Ammon's horn (tissue), 1 donor: ENCODE measurements at regions not wholly inside any gene's neighbourhood (a gene's known extent, or its start where the extent isn't known, plus 50 kb on each side); places are given as distances from the start of the nearest gene placed in this dataset.

Experiments used
- DNase-seq: peaks from one replicate; pipeline ENCODE4 v3.0.0-alpha.2; 2016; ENCODE audit warnings: low spot score

DNA sequence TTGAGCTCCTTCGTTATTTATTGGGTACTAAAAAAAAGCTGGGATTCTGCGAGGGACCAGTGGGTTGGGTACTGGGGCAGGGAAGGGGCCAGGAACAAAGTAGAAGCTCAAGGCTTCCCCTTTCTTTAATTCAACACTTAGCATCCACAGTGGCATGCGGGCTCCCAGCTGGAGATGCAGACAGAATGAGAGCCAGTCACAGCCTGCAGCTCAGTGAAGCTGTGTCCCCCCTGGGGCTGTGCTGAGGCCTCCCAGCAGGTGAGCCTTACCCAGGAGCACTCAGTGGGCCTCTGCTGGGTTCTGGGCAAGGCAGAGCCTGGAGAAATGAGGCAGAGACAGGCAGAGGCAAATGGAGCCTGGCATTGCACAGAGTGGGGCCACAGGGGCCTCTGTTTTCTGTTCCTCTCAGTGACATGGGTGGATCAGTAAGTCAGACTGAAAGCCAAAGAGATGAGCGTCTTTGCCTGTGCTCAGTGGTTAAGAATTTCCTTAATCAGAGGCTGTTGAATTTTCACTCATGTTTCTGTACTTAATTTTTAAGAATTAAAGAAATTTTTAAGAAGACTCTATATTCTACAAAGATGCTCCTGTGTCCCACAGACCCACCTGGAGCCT is 181.4 kb upstream of the RBPJ start:
- no peak for DNase-seq

DNA sequence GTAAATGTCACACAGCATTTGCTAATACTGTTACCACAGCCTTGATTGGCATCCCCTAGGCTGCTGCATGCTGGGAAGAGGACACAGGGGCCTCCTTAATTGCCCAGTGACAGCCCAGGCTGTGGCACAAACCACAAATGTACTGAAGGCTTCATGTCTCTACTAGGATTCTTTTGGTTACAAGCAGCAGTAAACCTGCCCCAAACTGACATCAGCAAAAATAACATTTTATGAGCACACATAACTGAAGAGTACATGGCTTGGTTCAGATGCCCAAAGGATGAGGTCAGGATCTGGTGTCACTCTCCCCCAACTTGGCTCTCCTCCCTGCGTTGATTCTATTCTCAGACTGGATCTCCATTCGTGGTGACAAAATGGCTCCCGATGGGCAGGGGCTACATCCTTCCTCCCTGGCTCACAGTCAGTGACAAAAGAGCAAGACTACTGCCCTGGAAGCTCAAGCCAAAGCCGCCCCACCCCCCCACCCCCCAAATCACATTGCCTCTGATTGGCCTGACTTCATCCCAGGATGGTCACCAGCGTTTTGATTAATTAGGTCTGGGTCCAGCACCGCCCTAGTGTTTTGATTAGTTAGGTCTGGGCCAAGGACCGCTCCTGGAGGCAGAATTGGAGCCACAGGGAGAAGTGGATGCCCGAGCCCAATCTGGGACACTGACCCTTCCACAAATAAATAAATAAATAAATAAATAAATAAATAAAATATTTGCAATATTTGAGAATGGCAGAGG is 180.5 kb upstream of the RBPJ start:
- no peak for DNase-seq

DNA sequence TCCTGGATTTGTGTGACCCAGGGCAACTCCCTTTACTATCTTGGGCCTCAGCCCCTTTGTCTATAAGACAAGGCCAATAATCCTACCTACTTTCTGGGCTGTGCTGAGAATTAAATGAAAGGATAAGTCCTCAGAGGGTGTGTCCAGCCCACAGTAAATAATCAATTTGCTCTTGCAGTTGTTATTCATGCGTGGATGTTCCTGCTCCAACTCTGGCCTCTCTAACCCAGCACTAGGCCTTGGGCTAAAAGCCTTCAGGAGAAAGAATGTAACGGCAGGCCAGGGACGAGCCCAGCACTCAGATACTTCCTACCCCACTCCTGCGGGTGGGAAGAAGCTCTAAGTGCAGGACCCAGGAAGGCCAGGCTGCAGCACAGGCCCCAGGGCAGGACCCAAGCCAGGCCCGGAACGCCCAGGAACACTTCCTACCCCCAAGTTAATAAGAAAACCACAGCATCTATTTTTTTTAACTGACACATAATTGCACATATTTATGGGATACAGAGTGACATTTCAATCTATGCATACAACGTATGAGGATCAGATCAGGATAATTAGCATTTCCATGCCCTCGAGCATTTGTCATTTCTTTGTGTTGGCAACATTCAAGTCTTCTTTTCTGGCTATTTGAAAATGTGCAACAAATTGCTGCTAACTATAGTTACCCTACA is 179.6 kb upstream of the RBPJ start:
- no peak for DNase-seq

- DNase-seq: peak; percentile 65
Measured at GRCh38 chr4:26141911-26142638, 178.7 kb upstream of the RBPJ start.

DNA sequence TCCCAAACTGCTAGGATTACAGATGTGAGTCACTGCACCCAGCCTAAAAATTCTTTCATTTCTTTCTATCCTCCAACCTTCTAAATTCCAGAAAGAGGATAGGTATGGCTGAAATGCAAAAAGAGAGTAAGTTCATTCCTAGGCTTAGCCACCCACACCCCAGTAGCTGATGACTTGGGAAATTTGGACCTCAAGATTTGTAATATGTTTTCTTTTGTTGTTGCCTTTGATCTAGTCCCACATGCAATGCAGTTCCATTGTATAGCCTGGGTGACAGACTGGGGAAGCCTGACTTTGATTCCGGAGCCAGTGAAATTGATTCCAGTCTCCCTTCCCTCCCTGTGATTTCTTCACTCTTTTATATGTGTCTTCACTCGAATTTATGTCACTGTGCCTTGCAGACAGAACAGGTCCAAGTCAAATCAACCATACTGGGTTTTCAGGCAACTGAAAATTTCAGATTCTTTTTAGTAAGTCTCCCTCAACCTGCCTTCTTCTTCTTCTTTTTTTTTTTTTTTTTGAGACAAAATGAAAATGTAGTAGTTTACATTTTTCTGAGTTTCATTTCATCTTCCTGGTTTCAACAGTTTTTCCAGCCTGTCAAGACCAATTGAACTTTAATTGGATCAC is 176.2 kb upstream of the RBPJ start:
- DNase-seq: no peak

DNA sequence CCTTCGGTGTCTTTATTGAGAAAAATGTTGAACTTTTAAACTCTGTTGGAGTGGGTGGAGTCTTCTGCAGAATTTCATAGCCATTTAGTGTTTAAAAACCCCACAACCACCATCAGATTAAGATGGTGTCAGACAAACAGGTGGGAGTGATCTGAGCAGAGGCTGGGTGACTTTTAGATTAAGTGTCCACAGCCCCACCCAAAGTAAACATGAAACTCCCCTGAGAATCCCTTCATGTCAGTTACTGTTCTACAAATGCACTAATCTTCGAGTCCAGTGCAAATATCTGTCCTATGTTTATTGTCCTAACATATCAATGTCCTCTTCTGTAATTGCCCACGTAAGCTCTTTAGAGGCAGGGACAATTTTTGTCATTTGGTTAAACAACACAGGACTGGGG is 175.6 kb upstream of the RBPJ start:
- DNase-seq: no peak

GRCh38 chr4:26148927-26149326 is 171.9 kb upstream of the RBPJ start:
- DNase-seq: no peak

DNA sequence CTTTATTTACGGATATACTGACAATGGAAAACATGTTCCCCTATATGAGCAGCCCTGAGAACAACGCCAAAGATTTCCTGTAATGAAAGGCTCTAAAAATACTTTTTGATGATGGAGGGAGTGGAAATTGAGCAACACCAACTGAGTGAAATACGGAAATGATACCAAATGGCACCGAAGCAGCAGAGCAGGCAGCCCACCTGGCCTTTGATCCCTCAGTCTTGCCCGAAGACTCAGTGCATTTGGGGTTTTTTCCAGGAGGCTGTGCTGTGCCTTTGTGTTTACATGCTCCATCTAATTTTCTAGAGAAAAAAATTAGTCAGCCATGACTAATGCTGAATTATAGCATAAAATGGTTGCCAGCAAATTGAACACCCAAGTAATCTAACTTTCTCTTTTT is 169.9 kb upstream of the RBPJ start:
- peak; percentile 28 for DNase-seq

DNA sequence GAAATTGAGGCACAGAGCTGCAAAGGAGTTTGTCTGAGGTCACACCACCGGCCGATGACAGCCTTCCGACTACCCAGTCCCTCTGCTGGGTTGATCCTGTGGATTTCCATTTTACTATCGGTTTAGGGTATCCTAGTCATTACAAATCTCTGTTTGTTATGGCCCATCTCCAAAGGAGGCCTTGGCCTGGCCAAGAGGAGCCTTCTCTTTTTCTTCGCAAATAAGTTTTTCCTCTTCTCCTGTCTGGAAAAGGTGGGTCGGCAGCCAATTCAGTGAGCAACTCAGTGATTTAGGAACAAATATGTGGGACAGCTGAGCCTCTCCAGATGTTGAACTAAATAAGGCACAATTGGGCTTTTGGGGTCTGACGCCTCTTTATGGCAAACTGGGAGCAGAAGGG is 169.2 kb upstream of the RBPJ start:
- DNase-seq: no peak

DNA sequence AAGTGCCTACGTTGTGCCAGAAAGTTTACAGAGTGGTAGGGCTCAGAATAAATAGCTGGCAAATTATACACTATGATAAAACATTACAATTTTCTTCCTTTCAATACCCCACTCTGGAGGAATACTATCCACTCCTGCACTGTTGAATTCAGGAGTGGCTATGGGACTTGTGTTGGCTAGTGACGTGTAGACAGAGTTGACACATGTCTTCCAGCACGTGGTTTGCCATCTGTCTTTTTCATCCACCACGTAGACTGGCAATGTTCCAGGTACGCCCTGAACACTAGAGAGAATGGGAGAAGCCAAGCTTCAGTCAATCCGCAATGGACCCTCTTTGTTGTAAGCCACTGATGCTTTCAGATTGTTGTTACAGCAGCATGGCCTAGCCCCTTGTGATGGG is 168.8 kb upstream of the RBPJ start:
- DNase-seq: no peak

DNA sequence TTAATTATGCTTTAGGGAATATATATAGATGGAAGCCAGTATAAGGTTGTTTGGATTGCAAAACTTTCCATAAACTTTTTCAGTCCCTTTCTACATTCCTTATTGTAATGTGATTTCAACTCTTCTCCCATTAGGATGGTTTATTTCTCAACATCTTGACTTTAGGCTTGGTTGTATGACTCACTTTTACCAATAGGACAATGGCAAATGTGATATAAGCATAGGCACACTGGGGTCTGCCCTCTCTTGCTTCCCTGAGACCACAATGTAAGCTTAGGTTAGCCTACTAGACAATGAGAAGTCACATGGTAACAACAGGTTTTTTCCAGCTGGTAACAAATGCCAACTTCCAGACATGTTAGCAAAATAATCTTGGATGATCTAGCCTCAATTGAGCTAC is 163.3 kb upstream of the RBPJ start:
- DNase-seq: no peak

DNA sequence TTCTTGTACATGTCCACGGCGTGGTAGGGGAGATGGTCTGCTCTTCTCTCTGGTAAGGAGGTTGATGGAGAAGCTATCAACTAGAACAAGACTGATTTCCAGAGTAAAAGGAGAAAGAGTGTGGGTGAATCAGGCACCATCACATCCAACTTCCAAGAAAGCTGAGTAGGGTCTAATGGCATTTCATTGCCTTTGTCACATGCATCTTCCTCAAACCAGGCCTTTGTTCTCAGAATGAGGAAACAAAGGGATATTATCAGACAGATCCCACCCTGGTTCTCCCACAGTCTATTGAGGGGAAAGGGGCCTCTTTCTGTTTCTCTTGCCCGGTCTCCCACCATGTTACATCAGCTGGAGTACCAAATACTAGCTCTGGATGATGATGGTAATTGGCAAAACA is 160.2 kb upstream of the RBPJ start:
- DNase-seq: no peak

DNA sequence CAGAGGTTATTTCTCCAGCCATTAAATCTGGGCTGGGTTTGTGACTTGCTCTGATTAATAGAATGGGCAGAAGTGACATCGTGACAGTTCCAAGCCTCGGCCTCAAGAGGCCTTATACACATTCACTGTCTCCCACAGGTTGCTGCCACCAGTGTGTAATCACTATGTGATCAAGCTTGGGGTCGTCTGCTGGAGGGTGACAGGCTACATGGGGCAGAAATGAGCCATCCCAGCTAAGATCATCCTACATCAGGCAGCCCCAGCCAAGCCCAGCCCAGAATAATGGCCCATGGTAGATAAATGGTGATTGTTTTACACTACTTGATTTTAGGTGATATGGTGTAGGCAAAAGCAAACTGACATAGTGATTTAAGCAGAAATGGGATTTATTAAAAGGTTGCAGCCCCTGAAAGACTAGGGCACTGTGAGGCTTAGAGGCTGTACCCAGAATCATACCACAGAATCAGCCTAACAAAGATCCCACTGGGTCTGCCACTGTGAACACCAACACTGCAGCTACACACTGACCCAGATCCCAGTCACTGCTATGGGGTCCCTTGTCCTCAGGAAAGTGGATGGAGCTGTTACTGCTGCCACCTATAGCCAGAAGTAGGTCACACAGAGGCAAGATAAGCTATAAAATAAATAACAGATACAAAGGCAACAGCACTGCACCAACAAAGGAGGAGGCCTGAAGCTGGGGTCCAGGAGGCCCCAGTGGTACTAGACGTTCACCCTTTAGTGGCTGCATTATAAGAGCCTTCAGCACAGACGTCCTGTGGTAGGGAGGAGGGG is 159.6 kb upstream of the RBPJ start:
- DNase-seq: peak; percentile 22

- no peak for DNase-seq
Measured at GRCh38 chr4:26162101-26162500, 158.7 kb upstream of the RBPJ start.

DNA sequence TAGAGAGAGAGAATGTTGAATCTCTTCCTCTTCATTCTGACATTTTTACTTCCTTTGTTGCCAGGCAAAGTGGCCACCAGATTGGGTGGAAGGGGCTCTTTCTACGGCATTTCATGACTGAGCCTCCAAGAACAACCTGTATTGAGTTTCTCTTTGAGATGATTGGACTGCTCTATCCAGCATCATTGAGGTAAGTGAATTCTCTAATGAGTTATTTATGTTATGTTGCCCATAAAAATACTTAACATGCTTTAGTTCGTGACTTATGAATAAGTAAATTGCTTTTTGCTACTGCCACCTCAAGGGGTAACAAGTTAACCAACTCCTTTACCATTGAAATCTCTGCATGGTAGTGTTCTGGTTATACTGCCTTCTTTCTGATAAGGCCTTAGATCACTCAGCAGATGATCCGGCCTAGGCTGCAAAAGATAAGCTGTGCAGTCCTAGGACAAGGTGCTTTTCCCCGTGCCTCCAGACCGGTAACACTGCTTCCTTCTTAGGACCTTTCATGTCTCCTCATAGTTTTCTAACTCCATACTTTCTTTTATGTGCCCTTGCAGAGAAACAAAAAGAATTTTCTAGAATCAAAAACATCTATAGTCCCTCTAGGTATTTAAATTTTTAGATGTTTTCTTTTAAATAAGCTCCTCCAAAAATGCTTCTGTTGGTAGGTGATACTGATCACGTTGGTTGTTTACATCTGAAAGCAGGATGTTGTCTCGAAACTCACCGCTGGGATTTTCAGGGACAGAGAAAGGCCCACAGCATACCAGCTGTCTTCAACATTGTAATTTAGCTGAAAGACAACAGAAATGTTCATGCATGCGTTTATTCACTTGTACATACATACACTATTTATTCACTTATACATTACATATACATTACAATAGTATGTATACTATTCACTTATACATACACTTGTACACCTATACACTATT is 157.1 kb upstream of the RBPJ start:
- no peak for DNase-seq

GRCh38 chr4:26171501-26171900 is 149.3 kb upstream of the RBPJ start:
- DNase-seq: no peak

DNA sequence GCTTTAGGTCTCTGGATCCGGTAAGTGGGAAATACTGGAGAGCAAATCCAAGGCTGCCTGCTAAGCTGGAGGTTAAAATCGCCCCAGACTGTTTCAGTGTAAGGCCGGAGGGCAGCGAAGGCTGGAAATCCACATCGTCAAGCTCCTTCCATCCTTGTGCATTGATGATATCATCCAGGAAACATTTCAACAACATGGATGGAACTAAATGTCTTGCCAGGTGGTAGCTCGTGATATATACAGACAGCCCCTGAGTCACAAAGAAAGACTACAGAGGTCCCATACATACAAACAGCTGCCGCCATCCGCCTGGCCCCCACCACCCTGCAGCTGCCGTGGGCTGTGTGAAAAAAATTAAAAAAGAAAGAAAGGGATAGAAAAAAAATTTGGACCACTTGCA is 148.9 kb upstream of the RBPJ start:
- peak; percentile 25 for DNase-seq

DNA sequence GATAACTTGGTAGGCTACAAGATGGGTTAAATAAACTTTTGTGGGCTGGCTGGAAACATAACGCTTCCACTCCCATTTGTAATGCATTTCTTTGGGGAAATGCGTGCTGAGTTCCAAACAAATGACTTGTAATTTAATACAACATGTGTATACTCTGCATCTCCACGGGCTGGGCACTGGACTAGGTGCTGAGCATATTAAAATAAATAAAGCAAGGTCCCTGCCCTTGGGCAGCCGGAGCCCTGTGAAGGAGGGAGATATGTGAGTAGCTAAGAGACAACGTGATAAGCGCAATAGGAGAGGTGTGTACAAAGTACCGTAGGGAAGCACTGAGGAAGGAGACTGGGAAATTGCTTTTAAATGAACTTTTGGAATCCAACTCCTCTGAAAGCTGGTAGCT is 147.2 kb upstream of the RBPJ start:
- no peak for DNase-seq

DNA sequence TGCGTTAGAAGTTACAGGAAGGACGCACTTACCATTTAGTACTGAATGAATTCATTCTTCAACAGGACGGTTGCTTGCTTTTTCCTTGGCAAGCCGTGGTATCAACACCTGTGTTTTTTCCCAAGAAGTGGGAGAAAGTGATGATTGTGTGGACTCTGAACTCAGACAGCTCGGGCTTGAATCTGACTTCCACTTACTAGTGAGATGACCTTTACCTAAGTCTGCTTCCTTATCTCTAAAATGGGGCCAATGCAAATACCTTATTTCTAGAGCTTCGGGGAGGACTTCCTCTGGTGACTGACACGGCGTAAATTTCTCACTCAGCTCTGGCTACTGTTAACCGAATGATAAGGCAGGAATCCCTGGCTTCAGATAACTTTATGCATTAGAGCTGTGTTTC is 146.8 kb upstream of the RBPJ start:
- no peak for DNase-seq

- no peak for DNase-seq
Measured at GRCh38 chr4:26175006-26175786, 145.6 kb upstream of the RBPJ start.
